ENCODE measurements at regions not wholly inside any gene's neighbourhood (a gene's known extent, or its start where the extent isn't known, plus 50 kb on each side); places are given as distances from the start of the nearest gene placed in this dataset.

- DNase-seq (ENCODE audit: low spot score) (no peak), ATAC-seq (ENCODE audit: insufficient number of reproducible peaks, low FRiP score, low read depth) (no peak)
- Histone ChIP-seq H3K4me3 (no peak overlapping the region), H3K27me3 (replicated peaks; ENCODE audit: insufficient read depth) (no peaks in the 10 kb centered on the region), H3K27ac (no peak overlapping the region), H3K4me1 (ENCODE audit: control insufficient read depth in 1 of 2, low read depth in 2 of 2) (peaks cover 0 to 8% of the 10 kb centered on the region in 2 donors), H3K36me3 (no peaks in the 10 kb centered on the region), H3K9me3 (no peaks in the 10 kb centered on the region)
- TF ChIP-seq CTCF (IDR thresholded peaks at IDR 0.05): no peak
These were observed 76.1 kb upstream of the BTG1 start for GRCh38 chr12:92221656-92222315.

- Histone ChIP-seq H3K27ac (no peak overlapping the region), H3K4me3 (no peak overlapping the region), H3K9me3 (no peaks in the 10 kb centered on the region), H3K36me3 (no peaks in the 10 kb centered on the region), H3K27me3 (replicated peaks; ENCODE audit: insufficient read depth) (no peaks in the 10 kb centered on the region), H3K4me1 (ENCODE audit: control insufficient read depth in 1 of 2, low read depth in 2 of 2) (no peaks in the 10 kb centered on the region)
- TF ChIP-seq CTCF (IDR thresholded peaks at IDR 0.05): no peak
- DNase-seq (ENCODE audit: low spot score) (no peak), ATAC-seq (ENCODE audit: insufficient number of reproducible peaks, low FRiP score, low read depth) (no peak)
These were observed 72.9 kb upstream of the BTG1 start for GRCh38 chr12:92218394-92219077.

- TF ChIP-seq CTCF (IDR thresholded peaks at IDR 0.05): no peak
- H3K27me3 ChIP-seq (replicated peaks; ENCODE audit: insufficient read depth): no peaks in the 10 kb centered on the region
- H3K36me3 ChIP-seq: no peaks in the 10 kb centered on the region
- H3K4me3 ChIP-seq: no peak overlapping the region
- DNase-seq (ENCODE audit: low spot score) (no peak), ATAC-seq (ENCODE audit: insufficient number of reproducible peaks, low FRiP score, low read depth) (no peak)
- no peak overlapping the region for H3K27ac ChIP-seq
- no peaks in the 10 kb centered on the region for H3K9me3 ChIP-seq
- H3K4me1 ChIP-seq (ENCODE audit: control insufficient read depth in 1 of 2, low read depth in 2 of 2): no peaks in the 10 kb centered on the region
These were observed 70.4 kb upstream of the BTG1 start for GRCh38 chr12:92216092-92216491.

GRCh38 chr12:92215358-92215757 is 69.7 kb upstream of the BTG1 start:
- Histone ChIP-seq H3K27ac (no peak overlapping the region), H3K4me3 (no peak overlapping the region), H3K27me3 (replicated peaks; ENCODE audit: insufficient read depth) (no peaks in the 10 kb centered on the region), H3K36me3 (no peaks in the 10 kb centered on the region), H3K4me1 (ENCODE audit: control insufficient read depth in 1 of 2, low read depth in 2 of 2) (no peaks in the 10 kb centered on the region), H3K9me3 (no peaks in the 10 kb centered on the region)
- TF ChIP-seq CTCF (IDR thresholded peaks at IDR 0.05): no peak
- no peak for ATAC-seq (ENCODE audit: insufficient number of reproducible peaks, low FRiP score, low read depth)
- DNase-seq (ENCODE audit: low spot score): no peak

- ATAC-seq (ENCODE audit: insufficient number of reproducible peaks, low FRiP score, low read depth) (no peak), DNase-seq (ENCODE audit: low spot score) (no peak)
- Histone ChIP-seq H3K9me3 (no peaks in the 10 kb centered on the region), H3K4me3 (no peak overlapping the region), H3K27ac (no peak overlapping the region), H3K27me3 (replicated peaks; ENCODE audit: insufficient read depth) (no peaks in the 10 kb centered on the region), H3K4me1 (ENCODE audit: control insufficient read depth in 1 of 2, low read depth in 2 of 2) (peaks cover 4 to 8% of the 10 kb centered on the region in 2 donors), H3K36me3 (no peaks in the 10 kb centered on the region)
- TF ChIP-seq CTCF (IDR thresholded peaks at IDR 0.05): no peak
These were observed 67.5 kb upstream of the BTG1 start for GRCh38 chr12:92213166-92213565.
